GM04504 (cell line): ENCODE measurements at regions not wholly inside any gene's neighbourhood (a gene's known extent, or its start where the extent isn't known, plus 50 kb on each side); places are given as distances from the start of the nearest gene placed in this dataset.

Experiments
- DNase-seq: peaks from one replicate; pipeline ENCODE4 v3.0.0-alpha.2; 2012; ENCODE audit warnings: low read depth

DNA sequence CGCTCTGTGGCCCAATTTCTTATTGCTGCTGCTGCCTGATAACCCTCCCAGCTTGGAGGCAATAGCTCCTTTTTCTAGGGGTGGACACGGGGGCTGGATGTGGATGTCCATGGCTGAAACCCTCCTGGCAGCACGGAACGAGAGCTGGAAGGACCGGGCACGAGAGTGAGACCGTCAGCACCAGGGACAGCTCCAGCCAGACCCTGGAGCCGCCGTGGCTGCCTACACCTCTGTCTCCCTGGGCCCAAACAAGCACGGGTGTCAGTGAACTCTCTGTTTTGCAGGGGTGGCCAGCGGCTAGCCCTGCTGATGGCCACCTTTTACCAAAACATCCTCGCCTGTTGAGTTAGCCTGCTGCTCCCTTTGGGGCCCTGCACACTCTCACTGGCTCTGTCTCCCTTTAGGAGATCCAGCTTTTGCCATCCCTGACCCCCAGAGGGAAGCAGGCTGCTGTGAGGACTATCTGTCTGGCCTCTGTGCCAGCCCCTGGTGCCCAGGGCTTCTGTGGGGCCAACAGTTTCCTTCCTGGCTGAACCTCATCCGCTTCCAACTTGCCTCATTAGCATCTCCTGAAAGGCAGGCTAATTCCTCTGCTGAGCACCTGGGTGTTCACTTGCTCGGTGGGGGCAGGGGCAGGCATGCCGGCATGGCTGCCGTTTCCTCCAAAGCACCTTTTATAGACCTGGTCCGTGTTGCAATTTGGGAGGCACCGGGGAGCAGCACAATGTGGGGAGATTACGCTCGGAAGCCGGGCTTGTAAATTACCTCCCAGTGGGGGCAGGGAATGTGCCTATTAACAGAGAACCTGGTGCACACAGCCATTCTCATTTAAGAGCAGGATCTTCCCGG lies 118.1 kb downstream of the ENGASE start:
- DNase-seq = no peak

GRCh38 chr17:79191270-79191934 lies 116.8 kb downstream of the ENGASE start:
- DNase-seq = no peak

GRCh38 chr17:79189305-79189704 lies 114.7 kb downstream of the ENGASE start:
- DNase-seq = no peak

DNA sequence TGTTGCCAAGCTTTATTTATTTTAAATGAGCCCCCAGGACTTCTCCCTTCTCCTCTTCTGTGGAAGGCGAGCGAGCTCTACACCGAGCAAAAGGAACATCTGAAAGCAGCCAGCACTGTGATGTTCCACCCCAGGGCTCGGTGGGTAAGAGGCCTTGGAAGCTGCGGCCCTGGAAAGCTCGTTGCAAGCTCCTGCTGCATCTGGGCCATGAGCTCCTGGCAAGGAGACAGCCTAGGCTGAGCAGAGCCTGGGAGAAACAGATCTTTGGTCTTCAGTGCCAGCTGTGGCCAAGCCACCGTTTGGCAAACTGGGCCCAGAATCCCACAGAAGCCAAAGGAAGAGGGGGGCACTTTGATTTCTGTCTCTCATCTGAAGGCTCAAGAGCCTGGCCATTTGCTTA lies 114.1 kb downstream of the ENGASE start:
- DNase-seq = no peak

GRCh38 chr17:79188048-79188447 lies 113.4 kb downstream of the ENGASE start:
- no peak for DNase-seq

GRCh38 chr17:79187186-79187585 lies 112.6 kb downstream of the ENGASE start:
- no peak for DNase-seq

- no peak for DNase-seq
Observed at GRCh38 chr17:79186406-79186805, 111.8 kb downstream of the ENGASE start.

DNA sequence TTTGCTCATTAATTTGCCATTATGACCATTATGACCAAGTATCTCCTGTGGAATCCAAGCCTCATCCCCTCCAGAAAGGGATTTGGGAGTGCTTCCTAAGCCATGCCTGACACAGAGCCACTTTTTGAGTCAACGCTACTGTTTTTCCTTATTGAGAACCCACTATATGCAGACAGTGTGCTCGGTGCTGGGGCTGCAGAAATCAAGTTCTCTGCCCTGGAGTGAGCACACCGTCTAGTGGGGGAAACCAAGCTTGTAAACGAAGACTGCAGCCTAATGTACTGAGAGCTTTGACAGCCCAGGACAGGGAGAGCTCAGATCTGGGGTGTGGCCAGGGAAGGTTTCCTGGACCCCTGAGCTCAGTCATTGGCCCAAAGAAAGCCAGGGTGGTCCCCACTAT lies 111.0 kb downstream of the ENGASE start:
- no peak for DNase-seq

DNA sequence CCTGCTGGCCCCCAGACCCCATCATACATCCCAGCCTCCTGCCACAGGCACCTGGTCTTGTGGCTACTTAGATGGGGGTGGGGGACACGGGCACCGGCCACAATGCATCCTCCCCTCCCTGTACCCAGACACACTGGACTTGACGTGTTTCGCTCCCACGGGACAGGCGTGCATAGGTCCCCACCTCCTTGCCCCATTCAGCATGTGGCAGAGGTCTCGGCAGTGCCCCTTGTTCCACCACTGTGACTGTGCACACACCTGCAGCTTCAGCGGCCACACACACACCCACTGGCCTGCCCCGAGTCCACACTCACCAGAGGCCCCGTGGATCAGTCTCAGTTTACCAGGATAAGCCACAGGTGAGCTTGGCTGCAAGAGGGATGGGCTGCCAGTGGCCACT lies 109.6 kb downstream of the ENGASE start:
- no peak for DNase-seq

GRCh38 chr17:79183293-79184158 lies 108.9 kb downstream of the ENGASE start:
- DNase-seq = no peak

DNA sequence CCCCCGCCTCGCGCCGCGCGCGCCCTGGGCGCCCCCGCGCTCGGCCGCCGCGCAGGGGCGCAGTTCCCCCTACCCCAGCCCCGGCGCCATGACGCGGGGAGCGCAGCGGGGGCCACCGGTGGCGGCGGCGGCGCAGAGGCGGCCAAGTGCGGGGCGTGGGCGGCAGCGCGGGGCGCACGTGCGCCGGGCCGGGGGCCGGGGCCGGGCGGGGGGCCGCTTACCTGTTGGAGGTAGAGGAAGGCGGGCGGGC lies 108.3 kb downstream of the ENGASE start:
- no peak for DNase-seq

GRCh38 chr17:79182176-79183042 lies 107.8 kb downstream of the ENGASE start:
- DNase-seq = no peak

DNA sequence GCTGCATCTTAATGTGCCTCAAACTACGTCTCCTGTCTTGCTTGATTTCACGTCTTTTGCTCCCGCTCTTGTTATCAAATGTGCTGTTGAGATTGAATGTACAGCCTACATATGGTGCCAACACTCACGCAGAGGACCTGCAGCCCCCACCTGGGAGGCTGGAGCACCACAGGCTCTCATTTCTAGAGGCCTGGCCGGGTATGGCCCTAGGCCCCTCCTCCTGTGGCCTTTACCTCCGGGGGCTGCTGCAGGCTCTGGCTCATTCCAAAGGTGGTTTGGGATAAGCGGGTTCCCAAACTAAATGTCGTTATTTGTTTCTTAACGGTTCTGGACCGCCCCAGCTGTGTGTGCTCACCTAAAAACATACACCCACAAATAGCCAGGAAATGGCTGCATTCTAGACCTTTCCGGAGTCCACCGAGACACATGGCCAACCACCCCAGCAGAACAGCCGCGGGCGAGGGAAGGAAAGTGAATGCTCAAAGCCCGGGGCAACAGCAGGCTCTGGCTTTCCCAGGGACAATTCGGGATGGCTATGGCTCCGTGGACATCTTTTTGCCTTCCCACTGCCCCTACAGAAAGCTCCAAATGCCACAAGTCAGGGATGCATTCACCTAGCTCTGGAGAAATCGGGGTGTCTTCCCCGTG lies 105.9 kb downstream of the ENGASE start:
- DNase-seq = no peak

DNA sequence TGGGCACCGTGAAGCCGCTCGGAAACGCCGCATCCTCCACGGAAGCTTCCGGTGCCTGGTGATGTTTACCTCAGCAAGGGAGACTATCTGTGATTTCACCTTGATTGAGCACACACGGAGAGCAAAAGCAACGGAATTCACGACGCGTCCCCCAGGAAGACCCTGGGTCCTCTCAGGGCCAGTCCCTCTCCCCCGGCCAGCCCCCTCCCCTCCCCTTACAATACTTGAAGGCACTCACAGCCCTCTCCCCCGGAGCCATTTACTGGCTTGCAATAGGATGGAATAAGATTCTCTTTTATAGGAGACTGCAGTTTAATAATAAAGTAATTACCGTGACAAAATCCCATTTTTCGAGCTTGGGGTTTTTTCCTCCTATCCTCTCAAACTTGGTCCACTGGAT lies 104.7 kb downstream of the ENGASE start:
- no peak for DNase-seq

DNA sequence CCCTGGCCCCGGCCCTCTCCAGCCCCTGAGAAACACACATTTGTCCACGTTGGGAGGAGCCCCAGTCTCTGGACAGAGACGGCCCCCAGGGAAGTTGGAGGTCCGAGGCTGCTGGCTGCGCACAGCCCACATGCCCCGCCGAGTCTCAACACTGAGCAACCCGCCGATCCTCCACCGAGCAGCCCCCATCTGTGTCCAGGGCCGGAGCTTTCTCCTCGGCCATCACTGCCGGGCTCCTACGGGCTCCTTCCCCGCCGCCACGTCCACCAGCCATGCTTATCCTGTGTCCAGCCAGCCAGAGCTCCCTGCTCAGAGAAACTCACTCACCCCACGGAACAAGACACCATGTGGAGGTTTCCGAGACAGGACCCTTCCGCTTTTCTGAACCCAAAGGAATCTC lies 103.3 kb downstream of the ENGASE start:
- no peak for DNase-seq

GRCh38 chr17:79176792-79177601 lies 102.4 kb downstream of the ENGASE start:
- DNase-seq = no peak

GRCh38 chr17:79174905-79175856 lies 100.6 kb downstream of the ENGASE start:
- DNase-seq = no peak

GRCh38 chr17:79174193-79174765 lies 99.7 kb downstream of the ENGASE start:
- DNase-seq = no peak

GRCh38 chr17:79171188-79171587 lies 96.6 kb downstream of the ENGASE start:
- no peak for DNase-seq
